ENCODE measurements at regions not wholly inside any gene's neighbourhood (a gene's known extent, or its start where the extent isn't known, plus 50 kb on each side); places are given as distances from the start of the nearest gene placed in this dataset.

GRCh38 chr17:51435641-51436091 lies 175.3 kb downstream of the UTP18 start:
- H3K4me1 ChIP-seq, result peaks cover 9 to 27% of the 10 kb centered on the region in 2 donors
- H3K36me3 ChIP-seq, result no peaks in the 10 kb centered on the region
- TF ChIP-seq POLR2A (IDR thresholded peaks at IDR 0.05) (no peak), CTCF (IDR thresholded peaks at IDR 0.05) (peak; percentile 27 to 66 (median 61))
- no peak overlapping the region for H3K4me3 ChIP-seq (replicated peaks in 1 of 3)
- peak; percentile 90 to 92 for DNase-seq
- H3K9me3 ChIP-seq, result no peaks in the 10 kb centered on the region
- intact Hi-C loops (cut with DNase I), result no loop called here
- peak overlapping the region in 2 of 3 donors; percentile 8 to 31 for H3K27ac ChIP-seq
- no peaks in the 10 kb centered on the region for H3K27me3 ChIP-seq
- 10 to 20% methylated on average over 5 of the region's 5 CpGs for WGBS, 2 donors

DNA sequence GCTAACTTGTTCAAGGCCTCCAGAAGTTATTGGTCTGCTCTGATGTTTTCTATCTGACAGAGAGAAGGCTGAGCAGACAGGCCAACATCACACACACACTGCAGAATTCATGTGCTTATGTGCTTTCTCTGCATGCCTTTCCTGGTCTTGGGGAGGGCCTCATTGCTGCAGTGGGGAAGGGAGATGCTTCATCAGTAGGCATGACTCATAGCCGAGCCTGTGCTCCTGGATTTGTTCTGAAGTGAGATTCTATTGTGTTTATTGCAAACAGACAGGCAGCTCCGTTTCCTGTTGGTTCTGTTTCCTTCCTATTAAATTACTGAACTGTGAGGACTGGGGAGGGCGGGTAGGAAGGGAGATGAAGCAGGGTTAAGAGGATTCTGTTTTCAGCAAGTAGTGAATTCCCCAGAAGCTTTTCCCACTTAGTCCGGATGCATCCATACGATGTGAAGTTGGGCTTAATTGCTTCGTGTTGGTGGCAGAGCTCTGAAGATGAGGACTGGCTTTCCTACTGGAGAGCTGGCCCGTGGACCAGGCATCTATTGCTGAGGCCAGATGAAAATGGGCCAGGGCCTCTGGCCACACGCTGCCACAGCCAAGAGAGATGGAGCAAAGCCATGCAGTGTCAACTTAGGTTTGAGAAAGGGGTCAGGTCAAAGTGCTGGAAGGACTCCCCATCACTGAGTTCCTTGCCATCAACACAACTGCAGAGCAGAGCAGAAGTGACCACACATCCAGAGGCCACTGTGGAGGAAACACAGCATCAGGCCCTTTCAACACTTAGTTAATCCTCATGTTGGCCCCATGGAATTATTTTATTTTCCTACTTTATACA lies 179.3 kb downstream of the UTP18 start:
- H3K4me1 ChIP-seq, result peaks cover 9 to 27% of the 10 kb centered on the region in 2 donors
- peak; percentile 21 to 52 for DNase-seq
- TF ChIP-seq POLR2A (IDR thresholded peaks at IDR 0.05) (no peak), CTCF (IDR thresholded peaks at IDR 0.05) (no peak)
- 21 to 53% methylated on average over 8 of the region's 8 CpGs for WGBS, 2 donors
- no peaks in the 10 kb centered on the region for H3K36me3 ChIP-seq
- no peaks in the 10 kb centered on the region for H3K27me3 ChIP-seq
- H3K4me3 ChIP-seq (replicated peaks in 1 of 3), result no peak overlapping the region
- intact Hi-C loops (cut with DNase I), result no loop called here
- no peaks in the 10 kb centered on the region for H3K9me3 ChIP-seq
- no peak overlapping the region for H3K27ac ChIP-seq

GRCh38 chr17:51441431-51441830 lies 181.1 kb downstream of the UTP18 start:
- intact Hi-C loops (cut with DNase I), result no loop called here
- DNase-seq, result no peak
- no peaks in the 10 kb centered on the region for H3K9me3 ChIP-seq
- TF ChIP-seq CTCF (IDR thresholded peaks at IDR 0.05) (no peak), POLR2A (IDR thresholded peaks at IDR 0.05) (no peak)
- H3K27ac ChIP-seq, result no peak overlapping the region
- H3K36me3 ChIP-seq, result no peaks in the 10 kb centered on the region
- H3K27me3 ChIP-seq, result no peaks in the 10 kb centered on the region
- peaks cover 0 to 14% of the 10 kb centered on the region in 2 donors for H3K4me1 ChIP-seq
- 71% methylated on average over 1 of the region's 1 CpG; no CpG with 5 or more reads in 1 of the 2 donors for WGBS, 2 donors
- no peak overlapping the region for H3K4me3 ChIP-seq (replicated peaks in 1 of 3)

- H3K9me3 ChIP-seq, result no peaks in the 10 kb centered on the region
- intact Hi-C loops (cut with DNase I), result no loop called here
- H3K36me3 ChIP-seq, result no peaks in the 10 kb centered on the region
- TF ChIP-seq CTCF (IDR thresholded peaks at IDR 0.05), result no peak
- TF ChIP-seq POLR2A (IDR thresholded peaks at IDR 0.05), result no peak
- H3K27me3 ChIP-seq, result no peaks in the 10 kb centered on the region
- peaks cover 0 to 11% of the 10 kb centered on the region in 2 donors for H3K4me1 ChIP-seq
- H3K4me3 ChIP-seq (replicated peaks in 1 of 3), result no peak overlapping the region
- WGBS, 2 donors, result 95 to 96% methylated on average over 6 of the region's 6 CpGs
- no peak for DNase-seq
- H3K27ac ChIP-seq, result no peak overlapping the region
Observed at GRCh38 chr17:51442088-51442865, 181.9 kb downstream of the UTP18 start.

Data from thyroid gland (tissue), 4 donors.